GM18867 (cell line): ENCODE measurements at regions not wholly inside any gene's neighbourhood (a gene's known extent, or its start where the extent isn't known, plus 50 kb on each side); places are given as distances from the start of the nearest gene placed in this dataset.
"Not testable (repeated sequence)": the region's sequence is repeated elsewhere in the genome, so short reads cannot be mapped to it uniquely, and the experiment has no call there.

ENCODE experiments used
- ATAC-seq: cut with Tn5 transposase; IDR thresholded peaks from one replicate; pipeline ENCODE4 v1.9.1; 2021; ENCODE audit warnings: mild to moderate bottlenecking, moderate library complexity; ENCODE audit not compliant: unreplicated experiment

- ATAC-seq = no peak
Observed at GRCh38 chr13:34349091-34349722, 531.3 kb downstream of the RFC3 start.

GRCh38 chr13:34350671-34351070 lies 532.7 kb downstream of the RFC3 start:
- no peak for ATAC-seq

- ATAC-seq = no peak
Observed at GRCh38 chr13:34351134-34351533, 533.2 kb downstream of the RFC3 start.

- no peak for ATAC-seq
Observed at GRCh38 chr13:34352958-34353357, 535.0 kb downstream of the RFC3 start.

- no peak for ATAC-seq
Observed at GRCh38 chr13:34356686-34357434, 538.9 kb downstream of the RFC3 start.

- no peak for ATAC-seq
Observed at GRCh38 chr13:34357435-34358232, 539.7 kb downstream of the RFC3 start.

GRCh38 chr13:34358811-34359513 lies 541.0 kb downstream of the RFC3 start:
- ATAC-seq = no peak

- ATAC-seq = no peak
Observed at GRCh38 chr13:34360702-34361101, 542.8 kb downstream of the RFC3 start.

- no peak for ATAC-seq
Observed at GRCh38 chr13:34361560-34361959, 543.6 kb downstream of the RFC3 start.

- no peak for ATAC-seq
Observed at GRCh38 chr13:34363266-34363665, 545.3 kb downstream of the RFC3 start.

- ATAC-seq = no peak
Observed at GRCh38 chr13:34364633-34365032, 546.7 kb downstream of the RFC3 start.

- no peak for ATAC-seq
Observed at GRCh38 chr13:34369931-34370330, 552.0 kb downstream of the RFC3 start.

GRCh38 chr13:34371108-34371507 lies 553.2 kb downstream of the RFC3 start:
- no peak for ATAC-seq

GRCh38 chr13:34371645-34372395 lies 553.9 kb downstream of the RFC3 start:
- no peak for ATAC-seq

- no peak for ATAC-seq
Observed at GRCh38 chr13:34372581-34372980, 554.6 kb downstream of the RFC3 start.

- ATAC-seq = no peak
Observed at GRCh38 chr13:34376483-34376882, 558.5 kb downstream of the RFC3 start.

GRCh38 chr13:34381228-34381627 lies 560.8 kb upstream of the NBEA start:
- ATAC-seq = no peak

GRCh38 chr13:34383728-34384127 lies 558.3 kb upstream of the NBEA start:
- ATAC-seq = no peak

- ATAC-seq = not testable (repeated sequence)
Observed at GRCh38 chr13:34386229-34386628, 555.8 kb upstream of the NBEA start.

GRCh38 chr13:34391076-34391475 lies 551.0 kb upstream of the NBEA start:
- no peak for ATAC-seq
